Trophoblast cell (in vitro differentiated cells and primary cell): ENCODE measurements at regions not wholly inside any gene's neighbourhood (a gene's known extent, or its start where the extent isn't known, plus 50 kb on each side); places are given as distances from the start of the nearest gene placed in this dataset.

Experiments
- DNase-seq, 2 donors: peaks; one replicate each; pipeline ENCODE4 v3.0.0-alpha.2; 2016
- H2AFZ ChIP-seq: 2 replicates; pipeline ENCODE4 v1.6.1; 2013; ENCODE audit warnings: low read length, moderate library complexity, mild to moderate bottlenecking; ENCODE audit not compliant: insufficient read depth, poor library complexity
- H2AK5ac ChIP-seq: 2 replicates; pipeline ENCODE4 v1.6.1; 2013; ENCODE audit warnings: mild to moderate bottlenecking, low read length
- H2BK120ac ChIP-seq: 2 replicates; pipeline ENCODE4 v1.6.1; 2013; ENCODE audit warnings: low read length, mild to moderate bottlenecking, moderate library complexity; ENCODE audit not compliant: insufficient read depth, poor library complexity
- H2BK12ac ChIP-seq: 2 replicates; pipeline ENCODE4 v1.6.1; 2013; ENCODE audit warnings: mild to moderate bottlenecking, low read length, moderate library complexity
- H2BK5ac ChIP-seq: 2 replicates; pipeline ENCODE4 v1.6.1; 2013; ENCODE audit warnings: low read length, low read depth, moderate library complexity, mild to moderate bottlenecking; ENCODE audit not compliant: poor library complexity
- H3K14ac ChIP-seq: 2 replicates; pipeline ENCODE4 v1.6.1; 2013; ENCODE audit warnings: mild to moderate bottlenecking, low read length
- H3K18ac ChIP-seq: 2 replicates; pipeline ENCODE4 v1.6.1; 2013; ENCODE audit warnings: mild to moderate bottlenecking, low read length
- H3K23ac ChIP-seq: 2 replicates; pipeline ENCODE4 v1.6.1; 2013; ENCODE audit warnings: low read length
- H3K27ac ChIP-seq: 2 replicates; pipeline ENCODE4 v1.5.1; 2013; ENCODE audit warnings: low read depth, mild to moderate bottlenecking, inconsistent platforms, low read length, moderate library complexity
- H3K27me3 ChIP-seq: 2 replicates; pipeline ENCODE4 v1.6.1; 2013; ENCODE audit warnings: inconsistent platforms, mild to moderate bottlenecking, low read length, moderate library complexity; ENCODE audit not compliant: insufficient read depth
- H3K36me3 ChIP-seq, 2 experiments: 1 replicate in 1 of 2; 2 replicates in 1 of 2; pipeline ENCODE4 v1.6.1; 2013; ENCODE audit warnings: low read length in 2 of 2, mild to moderate bottlenecking in 2 of 2, moderate library complexity in 1 of 2; ENCODE audit not compliant: insufficient read depth in 2 of 2, control insufficient read depth in 1 of 2
- H3K4ac ChIP-seq: 2 replicates; pipeline ENCODE4 v1.6.1; 2013; ENCODE audit warnings: low read depth, mild to moderate bottlenecking, low read length, moderate library complexity
- H3K4me1 ChIP-seq, 2 experiments: 1 replicate in 1 of 2; 2 replicates in 1 of 2; pipeline ENCODE4 v1.6.1; 2013; ENCODE audit warnings: low read length in 2 of 2, mild to moderate bottlenecking in 2 of 2, moderate library complexity in 1 of 2; ENCODE audit not compliant: insufficient read depth in 2 of 2, control insufficient read depth in 1 of 2
- H3K4me2 ChIP-seq: 2 replicates; pipeline ENCODE4 v1.6.1; 2013; ENCODE audit warnings: inconsistent platforms, mild to moderate bottlenecking, low read length, moderate library complexity
- H3K4me3 ChIP-seq: 2 replicates; pipeline ENCODE4 v1.5.1; 2013; ENCODE audit warnings: mild to moderate bottlenecking, low read depth, low read length, inconsistent platforms
- H3K79me1 ChIP-seq: one replicate; pipeline ENCODE4 v1.6.1; 2013; ENCODE audit warnings: low read length
- H3K79me2 ChIP-seq: 2 replicates; pipeline ENCODE4 v1.6.1; 2013; ENCODE audit warnings: low read length, mild to moderate bottlenecking; ENCODE audit not compliant: control insufficient read depth, insufficient read depth, poor library complexity
- H3K9ac ChIP-seq: 2 replicates; pipeline ENCODE4 v1.6.1; 2013; ENCODE audit warnings: mild to moderate bottlenecking, low read length
- H3K9me3 ChIP-seq: 2 replicates; pipeline ENCODE4 v1.6.1; 2013; ENCODE audit warnings: low read depth, mild to moderate bottlenecking, control low read depth, inconsistent platforms, low read length; ENCODE audit not compliant: insufficient read depth
- H4K12ac ChIP-seq: 2 replicates; pipeline ENCODE4 v1.6.1; 2013; ENCODE audit warnings: low read depth, mild to moderate bottlenecking, low read length, moderate library complexity
- H4K8ac ChIP-seq: 2 replicates; pipeline ENCODE4 v1.6.1; 2013; ENCODE audit warnings: low read depth, mild to moderate bottlenecking, low read length, moderate library complexity
- H4K91ac ChIP-seq: one replicate; pipeline ENCODE4 v1.6.1; 2013; ENCODE audit warnings: low read depth, mild to moderate bottlenecking, low read length, moderate library complexity
- WGBS: extraction: QIAGEN DNeasy Blood & Tissue Kit; methylation state at CpG from one replicate; pipeline ENCODE4 v1.1.7; 2013; ENCODE audit warnings: missing lambda C conversion rate; ENCODE audit not compliant: insufficient read length, insufficient coverage; ENCODE audit errors: extremely low coverage; 5-methylcytosine and 5-hydroxymethylcytosine counted together

- H3K79me2 ChIP-seq, result no peaks in the 10 kb centered on the region
- H4K12ac ChIP-seq, result no peak overlapping the region
- H3K79me1 ChIP-seq, result no peaks in the 10 kb centered on the region
- H3K4me1 ChIP-seq, result no peaks in the 10 kb centered on the region
- H2AFZ ChIP-seq, result no peak overlapping the region
- H3K18ac ChIP-seq, result no peak overlapping the region
- no peaks in the 10 kb centered on the region for H3K27me3 ChIP-seq
- H3K14ac ChIP-seq, result no peak overlapping the region
- no peak overlapping the region for H2BK120ac ChIP-seq
- H3K4me3 ChIP-seq, result no peak overlapping the region
- H3K27ac ChIP-seq, result no peak overlapping the region
- H3K4ac ChIP-seq, result no peak overlapping the region
- no peak overlapping the region for H3K23ac ChIP-seq
- no peak overlapping the region for H3K9ac ChIP-seq
- no peaks in the 10 kb centered on the region for H3K36me3 ChIP-seq
- WGBS, result no CpG with 5 or more reads among the region's 3 CpGs
- H4K8ac ChIP-seq, result no peak overlapping the region
- no peak overlapping the region for H4K91ac ChIP-seq
- no peak overlapping the region for H2BK12ac ChIP-seq
- DNase-seq, result no peak
- H3K9me3 ChIP-seq, result no peaks in the 10 kb centered on the region
- H2AK5ac ChIP-seq, result no peak overlapping the region
- H2BK5ac ChIP-seq, result no peak overlapping the region
- H3K4me2 ChIP-seq, result no peak overlapping the region
These were observed 824.0 kb downstream of the SLC4A3 start for GRCh38 chr2:220451438-220451837.

- Histone ChIP-seq H4K8ac (no peak overlapping the region), H3K9me3 (no peaks in the 10 kb centered on the region), H3K4ac (no peak overlapping the region), H3K27me3 (no peaks in the 10 kb centered on the region), H3K18ac (no peak overlapping the region), H2AFZ (no peak overlapping the region), H3K9ac (no peak overlapping the region), H3K79me1 (no peaks in the 10 kb centered on the region), H2BK12ac (no peak overlapping the region), H2AK5ac (no peak overlapping the region), H3K14ac (no peak overlapping the region), H4K12ac (no peak overlapping the region), H4K91ac (no peak overlapping the region), H3K23ac (no peak overlapping the region), H3K4me2 (no peak overlapping the region), H2BK5ac (no peak overlapping the region), H3K79me2 (no peaks in the 10 kb centered on the region), H3K4me1 (no peaks in the 10 kb centered on the region), H2BK120ac (no peak overlapping the region), H3K27ac (no peak overlapping the region), H3K4me3 (no peak overlapping the region), H3K36me3 (no peaks in the 10 kb centered on the region)
- no CpG with 5 or more reads among the region's 2 CpGs for WGBS
- DNase-seq, result no peak
These were observed 825.1 kb downstream of the SLC4A3 start for GRCh38 chr2:220452561-220452960.

GRCh38 chr2:220455351-220455990 lies 828.0 kb downstream of the SLC4A3 start:
- H3K9ac ChIP-seq, result no peak overlapping the region
- H3K4me2 ChIP-seq, result no peak overlapping the region
- H2AK5ac ChIP-seq, result no peak overlapping the region
- H3K36me3 ChIP-seq, result no peaks in the 10 kb centered on the region
- no peak overlapping the region for H4K91ac ChIP-seq
- H3K27me3 ChIP-seq, result no peaks in the 10 kb centered on the region
- WGBS, result no CpG with 5 or more reads among the region's 3 CpGs
- H3K14ac ChIP-seq, result no peak overlapping the region
- no peaks in the 10 kb centered on the region for H3K9me3 ChIP-seq
- H3K4me3 ChIP-seq, result no peak overlapping the region
- H2BK12ac ChIP-seq, result no peak overlapping the region
- H3K23ac ChIP-seq, result no peak overlapping the region
- H2BK120ac ChIP-seq, result no peak overlapping the region
- no peak overlapping the region for H3K27ac ChIP-seq
- no peak overlapping the region for H4K12ac ChIP-seq
- H2AFZ ChIP-seq, result no peak overlapping the region
- H3K4me1 ChIP-seq, result no peaks in the 10 kb centered on the region
- H3K79me2 ChIP-seq, result no peaks in the 10 kb centered on the region
- H4K8ac ChIP-seq, result no peak overlapping the region
- no peak for DNase-seq
- no peak overlapping the region for H3K4ac ChIP-seq
- H3K18ac ChIP-seq, result no peak overlapping the region
- no peaks in the 10 kb centered on the region for H3K79me1 ChIP-seq
- H2BK5ac ChIP-seq, result no peak overlapping the region

GRCh38 chr2:220458051-220458450 lies 830.6 kb downstream of the SLC4A3 start:
- H3K4me1 ChIP-seq, result no peaks in the 10 kb centered on the region
- no peaks in the 10 kb centered on the region for H3K9me3 ChIP-seq
- H3K4me2 ChIP-seq, result no peak overlapping the region
- H4K12ac ChIP-seq, result no peak overlapping the region
- no peak overlapping the region for H3K9ac ChIP-seq
- no peaks in the 10 kb centered on the region for H3K79me2 ChIP-seq
- H4K8ac ChIP-seq, result no peak overlapping the region
- no peak overlapping the region for H3K27ac ChIP-seq
- no peak overlapping the region for H3K4me3 ChIP-seq
- H3K18ac ChIP-seq, result no peak overlapping the region
- no peak overlapping the region for H2BK120ac ChIP-seq
- H2AFZ ChIP-seq, result no peak overlapping the region
- H3K4ac ChIP-seq, result no peak overlapping the region
- no peak overlapping the region for H2AK5ac ChIP-seq
- no peak overlapping the region for H3K14ac ChIP-seq
- H3K79me1 ChIP-seq, result no peaks in the 10 kb centered on the region
- H3K23ac ChIP-seq, result no peak overlapping the region
- no peaks in the 10 kb centered on the region for H3K36me3 ChIP-seq
- no peak for DNase-seq
- no peak overlapping the region for H4K91ac ChIP-seq
- no peaks in the 10 kb centered on the region for H3K27me3 ChIP-seq
- no peak overlapping the region for H2BK5ac ChIP-seq
- no peak overlapping the region for H2BK12ac ChIP-seq
